AG09309 (cell line): ENCODE measurements at regions not wholly inside any gene's neighbourhood (a gene's known extent, or its start where the extent isn't known, plus 50 kb on each side); places are given as distances from the start of the nearest gene placed in this dataset.

Experiments used
- DNase-seq: peaks from one replicate; pipeline ENCODE4 v3.0.0-alpha.2; 2010; ENCODE audit warnings: low read depth
- H3K4me3 ChIP-seq: 2 replicates; pipeline ENCODE4 v1.5.1; 2011; ENCODE audit warnings: mild to moderate bottlenecking, low read depth, low read length, moderate library complexity; ENCODE audit not compliant: control insufficient read depth
- CTCF ChIP-seq: IDR thresholded peaks from 2 replicates; pipeline ENCODE4 v1.5.1; 2011; ENCODE audit warnings: mild to moderate bottlenecking, low read depth, low read length, inconsistent platforms; ENCODE audit not compliant: insufficient read depth, control insufficient read depth; ENCODE audit errors: missing control alignments

DNA sequence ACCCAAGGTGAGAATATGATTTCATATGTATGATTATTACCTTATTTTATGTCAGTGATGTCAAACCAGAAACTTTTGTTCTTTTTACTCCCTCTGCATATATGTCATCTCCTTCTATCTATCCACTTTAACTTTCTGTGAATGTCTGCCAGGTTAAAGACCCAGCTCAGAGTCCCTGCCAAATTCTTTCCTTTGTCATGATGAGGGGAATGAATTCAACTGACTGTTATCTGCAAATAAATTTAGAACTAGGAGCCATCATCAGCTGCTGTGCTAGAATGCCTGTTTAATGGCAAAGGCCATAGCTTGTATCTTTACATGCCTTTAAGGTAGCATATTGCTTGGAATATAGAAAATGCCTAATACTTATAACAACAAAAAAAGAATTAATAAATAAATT, 815.6 kb upstream of the NEGR1 start:
- no peak overlapping the region for H3K4me3 ChIP-seq
- no peak for DNase-seq
- TF ChIP-seq CTCF: no peak

- no peak overlapping the region for H3K4me3 ChIP-seq
- no peak for DNase-seq
- TF ChIP-seq CTCF: no peak
Measured at GRCh38 chr1:73096841-73097240, 814.5 kb upstream of the NEGR1 start.

- no peak for DNase-seq
- no peak for TF ChIP-seq CTCF
- H3K4me3 ChIP-seq: no peak overlapping the region
Measured at GRCh38 chr1:73092383-73092782, 810.0 kb upstream of the NEGR1 start.

DNA sequence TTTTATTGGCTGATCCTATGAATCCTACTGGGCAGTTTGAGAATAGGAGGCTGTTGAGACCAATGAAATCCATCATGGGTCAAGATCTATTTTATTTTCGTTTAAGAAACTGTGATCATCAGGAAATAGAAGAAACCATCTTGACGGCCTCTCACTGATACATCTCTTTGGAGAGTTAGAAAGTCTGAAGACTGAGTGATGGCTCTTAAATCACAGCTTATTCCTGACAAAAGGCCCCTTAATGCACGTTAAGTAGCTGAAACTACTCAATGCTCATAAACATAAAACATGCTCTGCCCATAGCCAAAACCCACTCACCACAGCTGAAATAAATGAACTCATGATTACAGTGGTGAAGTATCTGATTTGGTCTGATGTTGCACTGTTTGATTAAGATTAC, 784.5 kb upstream of the NEGR1 start:
- DNase-seq: no peak
- TF ChIP-seq CTCF: no peak
- no peak overlapping the region for H3K4me3 ChIP-seq

- DNase-seq: no peak
- no peak overlapping the region for H3K4me3 ChIP-seq
- no peak for TF ChIP-seq CTCF
Measured at GRCh38 chr1:73065339-73066041, 783.2 kb upstream of the NEGR1 start.

GRCh38 chr1:73056826-73057225, 774.5 kb upstream of the NEGR1 start:
- no peak for TF ChIP-seq CTCF
- no peak overlapping the region for H3K4me3 ChIP-seq
- no peak for DNase-seq
